Stimulated activated CD4-positive, alpha-beta T cell treated with anti-CD3 and anti-CD28 coated beads, Interleukin-15, amount 100 ng/mL, for 48 hours (primary cell): ENCODE measurements at regions not wholly inside any gene's neighbourhood (a gene's known extent, or its start where the extent isn't known, plus 50 kb on each side); places are given as distances from the start of the nearest gene placed in this dataset.

ENCODE experiments used
- DNase-seq, 2 donors: peaks; one replicate each; pipeline ENCODE4 v3.0.0-alpha.2; 2020; ENCODE audit warnings: low read depth in 2 of 2

DNA sequence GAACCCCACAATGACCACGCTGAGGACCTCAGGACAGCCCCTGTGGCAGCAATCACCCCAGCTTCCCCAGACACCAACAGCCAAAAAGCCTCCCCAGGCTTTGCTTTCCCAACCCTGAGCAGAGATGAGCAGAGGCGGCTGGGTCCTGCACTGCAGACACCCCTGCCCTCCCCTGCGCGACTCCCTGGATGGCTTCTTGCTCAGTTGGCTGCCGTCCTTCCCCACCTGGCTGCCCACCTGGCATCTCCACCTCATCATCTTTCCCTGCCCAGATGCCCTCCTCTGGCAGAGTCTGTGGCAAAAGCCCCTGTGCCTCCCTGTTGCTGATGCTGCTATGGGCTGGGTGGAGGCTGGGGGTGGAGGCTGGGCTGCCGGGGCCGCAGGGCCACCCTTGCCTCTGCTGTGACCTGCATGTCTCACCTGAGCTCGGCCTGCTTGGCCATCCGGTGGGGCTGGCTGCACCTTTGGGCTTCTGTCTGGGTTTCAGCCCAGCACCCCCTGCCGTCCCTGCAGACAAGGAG lies 567.7 kb downstream of the TCERG1L start:
- no peak for DNase-seq

DNA sequence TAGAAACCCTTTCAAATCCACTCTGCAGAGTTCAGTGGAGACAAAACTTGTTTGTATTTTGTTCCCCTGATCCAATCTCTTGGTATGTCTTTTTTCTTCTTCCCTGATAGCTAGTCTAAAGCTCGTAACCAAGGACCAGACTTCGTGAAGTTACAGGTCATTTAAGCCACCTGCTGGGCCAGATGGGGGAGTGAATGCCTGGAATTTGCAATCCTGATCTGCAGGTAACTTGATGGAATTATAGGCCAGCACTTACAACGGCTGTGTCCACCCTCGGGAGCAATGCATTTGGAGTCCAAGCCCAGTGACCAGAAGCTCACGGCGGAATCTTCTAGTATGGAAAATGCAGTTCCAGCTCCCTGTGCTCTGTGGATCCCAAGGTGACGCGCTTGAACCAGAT lies 566.9 kb downstream of the TCERG1L start:
- no peak for DNase-seq

- no peak for DNase-seq
These were observed 566.3 kb downstream of the TCERG1L start for GRCh38 chr10:130745251-130745650.

- DNase-seq, result no peak
These were observed 565.7 kb downstream of the TCERG1L start for GRCh38 chr10:130745821-130746220.

DNA sequence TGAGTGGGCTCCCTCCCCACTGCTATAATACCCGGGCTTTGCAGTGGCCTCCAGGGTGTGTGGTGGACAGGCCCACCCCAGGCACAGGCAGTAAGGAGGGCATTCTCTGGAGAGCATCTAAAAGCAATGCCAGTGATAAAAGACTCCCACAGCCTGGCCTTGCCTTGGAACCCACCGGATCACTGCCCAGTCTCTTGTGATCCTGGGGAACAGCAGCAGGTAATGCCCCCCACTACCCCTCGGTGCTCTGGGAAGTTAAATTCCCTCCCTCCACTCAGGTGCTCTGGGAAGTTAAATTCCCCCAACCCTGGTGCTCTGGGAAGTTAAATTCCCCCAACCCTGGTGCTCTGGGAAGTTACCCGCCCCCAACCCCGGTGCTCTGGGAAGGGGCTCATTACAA lies 565.2 kb downstream of the TCERG1L start:
- no peak for DNase-seq

DNA sequence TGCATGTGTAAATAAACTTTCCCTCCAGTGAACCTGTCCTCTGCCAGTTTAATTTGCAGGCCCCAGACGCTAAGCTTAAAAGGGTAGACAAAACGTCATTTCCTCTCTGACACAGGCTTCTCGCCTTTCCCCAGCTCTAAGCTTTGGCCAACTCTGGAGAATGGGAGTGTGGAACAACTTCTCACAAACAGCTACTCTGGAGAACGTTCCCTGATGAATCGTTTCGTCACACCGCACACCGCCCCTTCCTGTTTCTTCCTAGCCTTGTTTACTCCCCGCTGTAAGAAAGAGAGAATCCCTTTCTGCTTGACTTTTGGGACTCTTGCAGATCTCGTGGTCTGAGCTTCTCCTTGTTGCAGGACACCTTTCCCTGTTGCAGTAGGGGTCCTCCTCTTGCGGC lies 564.2 kb downstream of the TCERG1L start:
- no peak for DNase-seq

DNA sequence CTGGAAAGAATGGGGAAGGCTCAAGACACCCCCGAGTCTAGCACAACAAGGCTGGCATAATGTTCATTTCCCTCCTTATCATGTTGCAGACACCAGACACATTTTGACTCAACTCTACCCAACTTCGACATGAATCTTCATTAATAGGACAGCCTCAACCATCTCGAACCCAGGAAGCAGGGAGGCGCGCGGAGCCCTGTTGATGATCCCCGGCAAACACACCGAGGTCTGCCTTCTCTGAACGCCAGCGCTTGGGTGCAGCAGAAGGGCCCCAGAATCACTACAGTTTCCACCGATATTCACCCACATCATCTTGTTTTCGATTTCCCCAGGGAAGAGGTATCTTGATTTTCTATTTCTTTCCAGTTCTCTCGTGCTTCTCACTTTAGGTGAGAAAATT lies 563.6 kb downstream of the TCERG1L start:
- no peak for DNase-seq

DNA sequence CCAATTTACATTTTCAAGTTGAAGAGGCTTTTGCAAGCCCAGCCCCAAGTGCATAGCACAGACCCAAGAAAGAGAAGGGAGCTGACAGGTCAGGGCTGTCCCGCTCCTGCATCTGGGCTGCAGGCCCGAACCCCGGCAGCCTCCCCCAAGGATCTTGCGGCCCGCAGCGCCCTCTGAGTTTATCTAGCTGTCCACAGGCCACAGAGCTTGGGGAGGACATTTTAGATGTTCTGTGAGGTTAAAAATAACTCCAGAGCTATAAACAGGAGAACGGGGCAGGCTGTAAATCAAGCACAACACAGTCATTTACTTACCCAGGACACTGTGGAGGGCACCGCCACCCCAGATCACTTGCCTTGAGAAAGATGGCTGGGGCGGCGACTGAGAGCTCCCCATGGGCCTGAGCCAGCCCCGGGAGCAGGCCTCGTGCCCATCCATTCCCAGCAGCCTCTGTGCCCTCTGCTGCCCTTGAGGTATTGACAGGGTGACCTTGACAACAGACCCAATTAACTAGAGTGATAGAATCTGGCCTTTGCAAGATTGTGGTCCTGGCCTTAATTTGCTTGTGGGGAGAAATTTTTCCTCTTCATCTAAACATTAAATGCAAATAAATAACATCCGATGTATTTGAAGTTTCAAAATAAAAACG lies 563.0 kb downstream of the TCERG1L start:
- no peak for DNase-seq

- no peak for DNase-seq
These were observed 561.6 kb downstream of the TCERG1L start for GRCh38 chr10:130749911-130750310.

GRCh38 chr10:130750441-130750840 lies 561.1 kb downstream of the TCERG1L start:
- no peak for DNase-seq

DNA sequence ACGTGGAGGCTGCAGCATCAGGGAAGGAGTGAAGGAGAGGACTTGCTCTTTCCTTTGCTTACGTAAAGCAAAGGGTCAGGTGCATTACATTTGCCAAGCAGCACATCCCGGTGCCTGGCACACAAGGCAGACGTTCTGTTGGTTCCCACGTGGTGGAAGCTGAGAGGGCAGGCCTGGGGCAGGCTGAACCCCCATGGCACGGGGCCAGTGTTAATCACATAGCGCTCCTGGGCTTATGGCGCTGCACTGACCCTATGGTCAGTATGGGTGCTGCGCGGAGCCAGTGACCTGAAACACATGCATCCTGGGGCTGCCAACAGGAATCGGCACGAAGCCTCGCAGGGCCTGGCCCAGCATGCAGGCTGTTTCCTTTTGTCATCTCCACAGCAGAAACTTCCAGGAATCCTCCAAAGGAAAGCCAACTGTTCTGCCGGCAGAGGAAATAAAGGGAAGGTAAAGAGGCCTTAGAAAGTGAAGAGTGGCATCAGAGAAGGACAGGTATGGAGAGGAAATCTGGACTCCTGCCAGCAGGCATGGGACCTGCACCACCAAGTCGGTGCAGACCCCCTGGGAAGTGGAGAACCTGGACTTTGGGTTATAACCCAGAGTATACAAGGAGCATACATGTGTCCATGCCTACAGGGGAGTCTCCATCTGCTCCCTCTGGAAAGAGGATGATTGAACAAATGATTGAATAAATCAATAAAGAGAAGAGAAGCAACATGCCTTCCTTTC lies 560.2 kb downstream of the TCERG1L start:
- no peak for DNase-seq

DNA sequence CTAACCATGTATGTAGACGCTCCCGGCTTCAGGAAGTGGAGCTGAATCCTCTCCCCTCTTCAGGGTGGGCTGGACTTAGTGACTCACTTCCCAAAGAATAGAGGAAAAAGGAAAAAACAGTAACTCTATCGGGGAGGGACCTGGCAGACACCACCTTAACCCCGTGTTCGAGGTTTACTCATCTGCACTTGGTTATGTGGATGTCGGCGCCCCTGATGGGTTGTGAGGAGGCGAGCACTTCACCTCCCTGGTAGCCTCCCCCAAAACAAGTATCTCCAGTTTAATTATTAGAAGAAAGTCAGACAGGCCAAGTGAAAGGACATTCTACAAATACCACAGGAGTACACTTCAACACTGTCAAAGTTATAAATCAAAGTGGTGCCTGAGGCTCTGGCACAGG lies 559.7 kb downstream of the TCERG1L start:
- no peak for DNase-seq

GRCh38 chr10:130756651-130757050 lies 554.9 kb downstream of the TCERG1L start:
- no peak for DNase-seq

DNA sequence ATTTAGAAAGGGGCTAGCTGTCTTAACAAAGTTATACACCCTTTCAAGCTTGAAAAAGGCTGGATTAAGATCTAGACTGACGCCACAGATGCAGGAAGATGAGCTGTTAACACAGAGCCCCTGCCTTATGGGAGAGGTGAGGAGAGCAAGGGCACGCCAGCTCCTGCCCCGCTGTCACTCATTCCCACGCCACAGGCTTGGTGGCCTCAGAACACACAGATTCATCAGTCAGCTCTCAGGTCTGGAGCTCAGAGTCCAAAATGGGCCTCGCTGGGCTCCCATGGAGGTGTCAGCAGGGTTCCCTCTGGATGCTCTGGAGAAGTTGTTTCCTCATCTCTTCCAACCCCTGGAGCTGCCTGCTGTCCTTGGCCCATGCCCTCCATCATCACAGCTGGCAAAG lies 554.2 kb downstream of the TCERG1L start:
- no peak for DNase-seq

DNA sequence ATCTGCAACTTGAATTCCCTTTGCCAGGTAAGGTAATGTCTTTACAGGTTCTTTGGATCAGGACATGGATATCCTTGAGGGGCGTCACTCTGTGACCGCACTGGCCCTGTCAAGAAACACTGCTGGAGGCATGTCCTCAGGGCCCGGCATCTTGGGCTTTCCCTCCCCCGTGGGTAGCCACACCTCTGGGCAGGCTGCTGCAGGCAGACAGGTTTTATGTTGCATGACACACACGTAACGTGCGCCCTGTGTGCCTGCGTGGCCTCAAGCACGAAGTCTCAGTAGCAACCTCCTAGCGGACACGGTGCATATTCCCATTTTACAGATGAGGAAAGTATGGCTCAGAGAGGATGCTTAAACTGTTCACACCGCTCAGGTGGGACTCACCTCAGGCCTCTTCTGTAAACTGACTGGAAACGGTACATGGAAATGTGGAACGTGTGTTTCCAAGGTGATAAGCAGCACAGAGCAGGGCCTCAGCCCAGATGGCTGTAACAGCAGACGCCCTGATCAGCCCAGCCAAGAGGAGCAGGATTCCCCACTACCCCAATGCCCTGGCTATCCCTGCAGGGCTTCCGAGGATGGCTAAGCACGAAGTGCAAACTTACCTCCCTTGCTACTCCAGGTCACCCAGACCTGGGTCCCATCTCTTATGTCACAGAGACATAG lies 553.6 kb downstream of the TCERG1L start:
- no peak for DNase-seq

GRCh38 chr10:130758529-130758928 lies 553.0 kb downstream of the TCERG1L start:
- no peak for DNase-seq

GRCh38 chr10:130761032-130761575 lies 550.4 kb downstream of the TCERG1L start:
- no peak for DNase-seq

GRCh38 chr10:130761788-130762301 lies 549.7 kb downstream of the TCERG1L start:
- no peak for DNase-seq

GRCh38 chr10:130762491-130762890 lies 549.0 kb downstream of the TCERG1L start:
- no peak for DNase-seq

DNA sequence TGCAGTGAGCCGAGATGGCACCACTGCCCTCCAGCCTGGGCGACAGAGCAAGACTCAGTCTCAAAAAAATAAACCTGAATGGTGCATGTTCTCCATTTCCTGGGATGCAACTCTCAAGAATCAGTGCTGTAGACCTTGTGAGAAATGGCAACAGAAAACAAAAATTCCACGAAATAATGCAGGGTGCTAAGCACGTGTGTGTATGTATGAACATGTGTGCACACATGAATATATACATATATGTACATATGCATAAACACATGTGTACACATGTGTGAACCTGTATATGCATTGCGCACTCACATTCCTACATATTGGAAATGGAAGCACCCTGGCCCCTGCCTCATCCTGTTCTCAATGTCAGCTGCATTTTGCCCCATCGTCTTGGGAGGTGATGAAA lies 548.5 kb downstream of the TCERG1L start:
- no peak for DNase-seq

GRCh38 chr10:130763491-130763890 lies 548.0 kb downstream of the TCERG1L start:
- no peak for DNase-seq

GRCh38 chr10:130764651-130765050 lies 546.9 kb downstream of the TCERG1L start:
- no peak for DNase-seq
